Ectodermal cell (in vitro differentiated cells): ENCODE measurements at regions not wholly inside any gene's neighbourhood (a gene's known extent, or its start where the extent isn't known, plus 50 kb on each side); places are given as distances from the start of the nearest gene placed in this dataset.

ENCODE experiments used
- H3K27ac ChIP-seq: 2 replicates; pipeline ENCODE4 v1.7.0; 2013; ENCODE audit warnings: mild to moderate bottlenecking, low read depth, low read length; ENCODE audit not compliant: insufficient read depth, poor library complexity, severe bottlenecking
- H3K27me3 ChIP-seq: 2 replicates; pipeline ENCODE4 v1.7.0; 2013; ENCODE audit warnings: mild to moderate bottlenecking, low read length; ENCODE audit not compliant: insufficient read depth, control insufficient read depth, poor library complexity, severe bottlenecking
- H3K36me3 ChIP-seq: one replicate; pipeline ENCODE4 v1.7.0; 2013; ENCODE audit warnings: low read length; ENCODE audit not compliant: control insufficient read depth, insufficient read depth
- H3K4me1 ChIP-seq: one replicate; pipeline ENCODE4 v1.7.0; 2013; ENCODE audit warnings: low read length; ENCODE audit not compliant: control insufficient read depth, insufficient read depth
- H3K4me3 ChIP-seq: 2 replicates; pipeline ENCODE4 v1.7.0; 2013; ENCODE audit warnings: low read depth, low read length, control low read depth; ENCODE audit not compliant: insufficient read depth
- H3K9me3 ChIP-seq: 2 replicates; pipeline ENCODE4 v1.7.0; 2013; ENCODE audit warnings: mild to moderate bottlenecking, low read length, moderate library complexity; ENCODE audit not compliant: control insufficient read depth
- WGBS, 2 experiments: methylation state at CpG; one replicate each; pipeline ENCODE4 v1.1.7; 2013; ENCODE audit warnings: missing lambda C conversion rate in 2 of 2; 5-methylcytosine and 5-hydroxymethylcytosine counted together

- Histone ChIP-seq H3K36me3 (peaks cover 5% of the 10 kb centered on the region), H3K4me3 (no peak overlapping the region), H3K9me3 (no peaks in the 10 kb centered on the region), H3K27ac (no peak overlapping the region), H3K4me1 (no peaks in the 10 kb centered on the region), H3K27me3 (peaks cover 22% of the 10 kb centered on the region)
- WGBS, 2 experiments: 90 to 93% methylated on average over 4 of the region's 4 CpGs
Measured at GRCh38 chr10:128206676-128207075, 80.5 kb upstream of the MKI67 start.

- Histone ChIP-seq H3K27me3 (peaks cover 24% of the 10 kb centered on the region), H3K4me1 (no peaks in the 10 kb centered on the region), H3K4me3 (peak overlapping the region; percentile 56), H3K36me3 (no peaks in the 10 kb centered on the region), H3K9me3 (no peaks in the 10 kb centered on the region), H3K27ac (no peak overlapping the region)
- WGBS, 2 experiments: 89 to 91% methylated on average over 13 of the region's 13 CpGs
Measured at GRCh38 chr10:128209862-128210214, 83.6 kb upstream of the MKI67 start.

DNA sequence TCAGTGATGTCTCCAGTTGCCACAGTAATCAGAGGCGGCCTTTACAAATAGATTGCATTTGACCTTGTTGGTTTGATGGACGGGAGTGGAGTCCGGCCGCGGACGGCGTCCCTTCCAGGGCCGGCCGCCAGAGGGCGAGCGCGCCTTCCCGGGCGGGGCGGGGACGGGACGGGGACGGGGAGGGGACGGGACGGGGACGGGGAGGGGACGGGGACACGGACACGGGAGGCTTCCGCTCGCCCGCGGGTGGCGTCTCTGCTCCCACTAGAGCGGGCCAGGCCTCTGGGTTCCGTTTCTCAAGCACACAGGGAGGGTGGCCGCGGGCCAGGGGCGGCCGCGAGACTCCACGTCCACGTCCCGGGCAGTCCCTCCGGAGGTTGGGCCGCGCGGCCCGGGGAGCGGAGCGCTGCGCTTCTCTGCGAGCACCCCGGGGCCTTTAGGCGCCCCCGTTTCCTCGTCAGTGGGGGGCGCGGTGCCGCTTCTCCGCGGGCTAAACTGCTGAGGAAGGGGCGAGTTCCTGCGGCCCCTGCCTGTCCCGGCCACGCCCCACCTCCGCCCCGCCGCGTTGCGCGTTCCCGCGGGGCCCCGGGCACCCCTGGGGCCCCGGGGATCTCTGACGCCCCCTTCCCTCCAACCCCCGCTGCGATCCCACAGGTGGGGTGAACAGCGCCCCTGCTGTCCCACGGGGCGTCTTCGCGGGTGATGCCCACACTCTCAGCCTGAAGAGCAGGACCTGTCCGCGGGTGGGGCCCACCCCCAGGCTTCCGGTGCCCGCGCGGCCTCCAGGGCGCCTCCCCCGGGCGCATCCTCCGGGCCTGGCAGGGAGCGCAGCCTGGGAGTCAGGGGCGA is 84.2 kb upstream of the MKI67 start:
- Histone ChIP-seq H3K27me3 (peaks cover 24% of the 10 kb centered on the region), H3K4me3 (peak overlapping the region; percentile 56), H3K27ac (no peak overlapping the region), H3K36me3 (no peaks in the 10 kb centered on the region), H3K4me1 (no peaks in the 10 kb centered on the region), H3K9me3 (no peaks in the 10 kb centered on the region)
- WGBS, 2 experiments: 5 to 6% methylated on average over 91 of the region's 91 CpGs

DNA sequence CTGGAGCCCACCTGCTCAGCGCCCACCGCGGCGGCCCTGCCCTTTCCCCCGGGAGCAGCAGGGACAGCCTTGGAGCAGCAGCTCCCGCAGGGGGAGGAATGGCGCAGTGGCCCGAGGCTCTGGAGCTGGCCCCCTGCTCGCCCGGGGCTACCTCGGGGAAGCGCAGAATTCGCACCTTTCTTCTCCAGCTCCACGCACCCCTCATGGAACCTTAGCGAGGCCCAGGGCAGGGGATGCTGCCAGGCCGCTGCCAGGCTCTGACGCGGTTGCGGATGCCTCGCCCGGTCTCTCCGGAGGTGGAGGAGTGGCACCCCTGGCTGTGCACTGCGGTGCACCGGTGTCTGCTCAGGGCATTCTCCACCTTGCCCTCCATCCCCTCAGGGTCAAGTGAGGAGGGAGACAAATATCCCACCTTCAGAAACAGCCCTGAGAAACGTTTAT is 84.9 kb upstream of the MKI67 start:
- no peak overlapping the region for H3K27ac ChIP-seq
- no peaks in the 10 kb centered on the region for H3K36me3 ChIP-seq
- H3K4me1 ChIP-seq: no peaks in the 10 kb centered on the region
- 60 to 63% methylated on average over 24 to 25 of the region's 25 CpGs for WGBS, 2 experiments
- H3K27me3 ChIP-seq: peaks cover 24% of the 10 kb centered on the region
- H3K4me3 ChIP-seq: peak overlapping the region; percentile 56
- H3K9me3 ChIP-seq: no peaks in the 10 kb centered on the region

DNA sequence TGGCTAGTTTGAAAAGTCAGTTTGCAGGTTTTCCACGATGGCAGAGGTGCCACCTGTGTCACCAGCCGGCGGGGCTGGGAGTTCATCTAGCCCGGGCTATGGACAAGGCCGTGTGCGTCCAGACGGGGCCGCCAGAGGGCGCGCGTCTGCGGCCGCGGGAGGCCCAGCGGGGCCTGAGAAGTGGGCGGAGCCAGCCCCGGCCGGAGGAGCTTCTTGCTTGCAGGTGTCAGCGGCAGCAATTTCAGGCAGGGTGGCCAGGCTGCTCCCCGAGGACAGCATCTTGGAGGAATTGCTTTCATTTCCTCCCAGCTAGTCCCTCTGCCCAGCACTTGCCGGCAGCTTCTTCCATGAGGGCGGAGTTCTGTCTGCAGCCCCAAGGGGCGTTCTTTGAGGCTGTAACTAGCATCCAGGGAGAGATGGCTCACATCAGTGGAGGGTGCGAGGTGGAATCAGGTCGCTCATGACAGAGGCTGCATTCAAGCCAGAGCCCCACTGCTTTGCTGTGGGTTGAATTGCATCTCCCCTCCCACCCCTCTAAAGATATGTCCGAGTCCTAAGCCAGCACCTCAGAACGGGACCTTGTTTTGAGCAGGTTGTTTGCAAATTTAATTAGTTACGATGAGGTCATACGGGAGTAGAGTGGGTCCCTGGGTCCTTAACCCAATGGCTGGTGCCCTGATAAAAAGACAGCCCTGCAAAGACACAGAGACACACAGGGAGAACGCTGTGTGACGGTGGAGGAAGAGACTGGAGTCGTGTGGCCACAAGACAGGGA is 85.9 kb upstream of the MKI67 start:
- WGBS, 2 experiments: 29% methylated on average over 32 of the region's 32 CpGs
- H3K9me3 ChIP-seq: no peaks in the 10 kb centered on the region
- no peak overlapping the region for H3K4me3 ChIP-seq
- no peaks in the 10 kb centered on the region for H3K36me3 ChIP-seq
- H3K4me1 ChIP-seq: no peaks in the 10 kb centered on the region
- peaks cover 24% of the 10 kb centered on the region for H3K27me3 ChIP-seq
- no peak overlapping the region for H3K27ac ChIP-seq

GRCh38 chr10:128213156-128213555 is 86.9 kb upstream of the MKI67 start:
- Histone ChIP-seq H3K9me3 (no peaks in the 10 kb centered on the region), H3K27ac (no peak overlapping the region), H3K4me1 (no peaks in the 10 kb centered on the region), H3K4me3 (no peak overlapping the region), H3K36me3 (no peaks in the 10 kb centered on the region), H3K27me3 (peaks cover 24% of the 10 kb centered on the region)
- 91 to 97% methylated on average over 7 of the region's 7 CpGs for WGBS, 2 experiments

- H3K9me3 ChIP-seq: no peaks in the 10 kb centered on the region
- no peaks in the 10 kb centered on the region for H3K4me1 ChIP-seq
Measured at GRCh38 chr10:128215733-128216132, 89.5 kb upstream of the MKI67 start.

GRCh38 chr10:128217136-128217535 is 90.9 kb upstream of the MKI67 start:
- H3K27ac ChIP-seq: no peak overlapping the region
- H3K4me1 ChIP-seq: no peaks in the 10 kb centered on the region
- no peaks in the 10 kb centered on the region for H3K9me3 ChIP-seq
- H3K27me3 ChIP-seq: no peaks in the 10 kb centered on the region
- no peaks in the 10 kb centered on the region for H3K36me3 ChIP-seq
- no peak overlapping the region for H3K4me3 ChIP-seq
- 93 to 94% methylated on average over 7 of the region's 7 CpGs for WGBS, 2 experiments

More at GRCh38 chr10:128215733-128216132, 89.5 kb upstream of the MKI67 start:
- no peak overlapping the region for H3K27ac ChIP-seq
- no peaks in the 10 kb centered on the region for H3K36me3 ChIP-seq
- 95 to 96% methylated on average over 8 of the region's 8 CpGs for WGBS, 2 experiments
- peaks cover 12% of the 10 kb centered on the region for H3K27me3 ChIP-seq
- H3K4me3 ChIP-seq: no peak overlapping the region

DNA sequence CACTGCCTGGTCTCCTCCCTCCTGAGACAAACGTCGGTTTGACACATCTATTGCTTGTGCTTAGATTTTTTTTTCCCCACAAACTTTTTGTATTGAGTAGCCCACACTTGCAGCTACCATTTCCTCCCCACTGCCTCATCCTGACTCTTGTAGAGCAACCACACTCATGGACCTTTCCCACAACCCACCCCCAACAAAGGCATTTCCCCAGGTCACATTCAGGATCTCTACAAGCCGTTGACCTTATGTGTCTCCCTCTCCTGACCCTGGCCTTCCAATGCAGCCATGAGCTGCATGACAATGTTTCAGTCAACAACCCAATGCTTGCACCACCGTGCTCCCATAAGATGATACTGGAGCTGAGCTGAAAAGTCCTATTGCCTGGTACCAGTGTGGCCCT is 91.9 kb upstream of the MKI67 start:
- no peaks in the 10 kb centered on the region for H3K9me3 ChIP-seq
- H3K36me3 ChIP-seq: no peaks in the 10 kb centered on the region
- H3K4me3 ChIP-seq: no peak overlapping the region
- 84 to 86% methylated on average over 4 of the region's 4 CpGs for WGBS, 2 experiments
- H3K27me3 ChIP-seq: no peaks in the 10 kb centered on the region
- no peaks in the 10 kb centered on the region for H3K4me1 ChIP-seq
- H3K27ac ChIP-seq: no peak overlapping the region

GRCh38 chr10:128219295-128219694 is 93.1 kb upstream of the MKI67 start:
- Histone ChIP-seq H3K36me3 (no peaks in the 10 kb centered on the region), H3K4me3 (no peak overlapping the region), H3K9me3 (no peaks in the 10 kb centered on the region), H3K27me3 (no peaks in the 10 kb centered on the region), H3K4me1 (no peaks in the 10 kb centered on the region), H3K27ac (no peak overlapping the region)
- WGBS, 2 experiments: 83% methylated on average over 1 of the region's 1 CpG; no CpG with 5 or more reads in 1 of the 2 experiments
